ENCODE measurements at regions not wholly inside any gene's neighbourhood (a gene's known extent, or its start where the extent isn't known, plus 50 kb on each side); places are given as distances from the start of the nearest gene placed in this dataset.
A peak's percentile ranks its signal among the peaks of the same experiment; 100 is the strongest.

DNA sequence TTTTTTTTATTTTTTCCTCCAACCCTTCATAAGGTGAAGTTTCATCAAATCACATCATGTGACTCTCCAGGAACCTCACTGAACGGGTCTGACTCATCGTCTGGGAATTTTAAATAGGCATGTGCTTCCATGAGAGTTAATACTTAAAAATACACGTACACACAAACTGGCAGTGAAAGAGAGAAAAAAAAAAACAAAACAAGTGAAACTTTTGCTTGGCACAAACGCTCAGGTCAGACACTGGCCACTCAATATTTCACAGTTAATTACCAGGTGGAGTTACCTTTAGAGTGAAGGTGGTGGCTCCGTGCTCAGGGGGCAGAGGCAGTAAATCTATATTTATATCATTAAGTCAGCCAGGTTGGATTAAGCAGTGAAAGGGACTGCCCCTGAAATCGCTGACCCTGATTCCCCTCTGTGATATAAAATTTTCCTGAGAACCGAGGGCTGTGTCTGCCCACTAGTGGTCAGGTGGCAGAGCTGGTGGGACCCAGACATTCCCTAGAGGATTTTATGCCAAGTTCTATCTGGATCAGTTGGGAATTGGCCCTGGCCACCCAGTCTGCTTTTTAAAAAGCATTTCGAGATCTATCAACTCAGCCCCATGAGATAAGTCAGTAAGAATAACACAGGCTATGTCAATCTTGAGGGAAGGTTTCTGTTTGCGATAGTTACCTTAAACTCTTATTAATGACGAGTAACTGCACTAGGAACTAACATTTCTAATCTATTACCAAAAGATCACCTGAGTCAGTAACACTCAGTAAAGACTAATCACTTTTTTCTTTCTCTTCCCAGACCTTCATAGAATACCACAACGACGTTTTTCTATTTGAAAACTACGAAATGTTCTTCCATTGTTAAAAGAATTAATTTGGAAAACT lies 259.1 kb downstream of the HDGFL1 start:
- TF ChIP-seq, protein P1, sequence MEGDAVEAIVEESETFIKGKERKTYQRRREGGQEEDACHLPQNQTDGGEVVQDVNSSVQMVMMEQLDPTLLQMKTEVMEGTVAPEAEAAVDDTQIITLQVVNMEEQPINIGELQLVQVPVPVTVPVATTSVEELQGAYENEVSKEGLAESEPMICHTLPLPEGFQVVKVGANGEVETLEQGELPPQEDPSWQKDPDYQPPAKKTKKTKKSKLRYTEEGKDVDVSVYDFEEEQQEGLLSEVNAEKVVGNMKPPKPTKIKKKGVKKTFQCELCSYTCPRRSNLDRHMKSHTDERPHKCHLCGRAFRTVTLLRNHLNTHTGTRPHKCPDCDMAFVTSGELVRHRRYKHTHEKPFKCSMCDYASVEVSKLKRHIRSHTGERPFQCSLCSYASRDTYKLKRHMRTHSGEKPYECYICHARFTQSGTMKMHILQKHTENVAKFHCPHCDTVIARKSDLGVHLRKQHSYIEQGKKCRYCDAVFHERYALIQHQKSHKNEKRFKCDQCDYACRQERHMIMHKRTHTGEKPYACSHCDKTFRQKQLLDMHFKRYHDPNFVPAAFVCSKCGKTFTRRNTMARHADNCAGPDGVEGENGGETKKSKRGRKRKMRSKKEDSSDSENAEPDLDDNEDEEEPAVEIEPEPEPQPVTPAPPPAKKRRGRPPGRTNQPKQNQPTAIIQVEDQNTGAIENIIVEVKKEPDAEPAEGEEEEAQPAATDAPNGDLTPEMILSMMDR (IDR thresholded peaks at IDR 0.05; ENCODE audit: borderline replicate concordance, extremely low read depth, low read length, poor library complexity, severe bottlenecking), result peak; percentile 73
- TF ChIP-seq EZH2 (IDR thresholded peaks at IDR 0.05; ENCODE audit: borderline replicate concordance, low read depth, low read length, severe bottlenecking), result no peak

Data from DND-41 (cell line).